ENCODE measurements at regions not wholly inside any gene's neighbourhood (a gene's known extent, or its start where the extent isn't known, plus 50 kb on each side); places are given as distances from the start of the nearest gene placed in this dataset.

DNA sequence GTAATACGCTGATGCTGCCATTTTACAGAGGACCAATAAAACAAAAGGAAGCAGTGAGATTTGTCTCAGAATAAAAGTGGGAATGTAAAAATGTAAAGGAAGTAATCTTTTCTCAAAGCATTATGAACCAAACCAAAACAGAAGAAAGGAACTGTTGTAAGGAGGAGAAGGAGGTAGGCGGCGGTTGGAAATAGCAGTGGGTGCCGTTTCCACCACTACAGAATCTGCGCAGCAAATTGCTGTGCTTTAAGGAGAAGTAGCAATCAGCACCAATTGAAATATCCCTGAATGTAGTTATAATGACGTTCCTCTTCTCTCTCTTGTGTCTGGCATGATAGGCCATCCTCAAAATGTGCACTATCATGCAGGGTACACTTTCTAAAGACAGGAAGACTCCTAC, 455.1 kb upstream of the TLE4 start:
- TF ChIP-seq CTCF (IDR thresholded peaks at IDR 0.05) (no peak), POLR2A (IDR thresholded peaks at IDR 0.05) (no peak)

Data from testis (tissue), 2 donors.